Psoas muscle (tissue), 7 donors: ENCODE measurements at regions not wholly inside any gene's neighbourhood (a gene's known extent, or its start where the extent isn't known, plus 50 kb on each side); places are given as distances from the start of the nearest gene placed in this dataset.

ENCODE experiments used
- ATAC-seq, 4 donors: fragments of 200-7000 bp; cut with Tn5 transposase; one replicate each; pipeline ENCODE4 v1.9.1; 2020; ENCODE audit warnings: moderate library complexity in 3 of 4, mild to moderate bottlenecking in 2 of 4
- DNase-seq, 2 donors: peaks; one replicate each; pipeline ENCODE4 v3.0.0-alpha.2; 2020
- H3K27ac ChIP-seq: fragments of 200-600 bp; one replicate; pipeline ENCODE4 v1.8.0; 2022
- H3K27me3 ChIP-seq, 3 donors: fragments of 200-600 bp in 1 of 3; one replicate each; pipeline versions ENCODE4 v1.6.1 to v1.8.0; 2013 to 2022; ENCODE audit warnings: low read length in 2 of 3, mild to moderate bottlenecking in 2 of 3, moderate library complexity in 1 of 3; ENCODE audit not compliant: insufficient read depth in 3 of 3
- H3K36me3 ChIP-seq, 2 donors: fragments of 200-600 bp in 1 of 2; one replicate each; pipeline versions ENCODE4 v1.6.1 to v1.8.0; 2013 to 2022; ENCODE audit warnings: low read depth in 1 of 2, mild to moderate bottlenecking in 1 of 2, moderate library complexity in 1 of 2; ENCODE audit not compliant: insufficient read depth in 1 of 2
- H3K4me1 ChIP-seq: fragments of 200-600 bp; one replicate; pipeline ENCODE4 v1.8.0; 2022
- H3K4me3 ChIP-seq: fragments of 200-600 bp; one replicate; pipeline ENCODE4 v1.8.0; 2022; ENCODE audit warnings: mild to moderate bottlenecking
- H3K9me3 ChIP-seq: fragments of 200-600 bp; one replicate; pipeline ENCODE4 v1.8.0; 2022
- CTCF ChIP-seq: fragments of 200-600 bp; IDR thresholded peaks from one replicate; pipeline ENCODE4 v1.8.0; 2022; ENCODE audit warnings: antibody characterized with exemption
- WGBS, 3 donors: extraction: QIAGEN DNeasy Blood & Tissue Kit; methylation state at CpG; one replicate each; pipeline versions ENCODE4 v1.1.6 to v1.1.7; 2013; 5-methylcytosine and 5-hydroxymethylcytosine counted together
- intact Hi-C, 2 donors: fragments of 100-400 bp; cut with DNase I; formaldehyde crosslinking; loops; one replicate each; pipeline versions ENCODE4 v1.11.0 to v1.14.2; 2022
- donor health status: healthy with polysubstance abuse.
- donor health status: DM: no; HTN: no; CAD: no; lungs with moderate emphysema.
- donor health status: Bipolar disorder and iron deficiency.
- donor health status: healthy.
- donor health status: DM: yes; HTN: yes; CAD: no.
- donor health status: DM: no; HTN: no; CAD: no.
- donor health status: DM: yes; HTN: yes; CAD: no.

DNA sequence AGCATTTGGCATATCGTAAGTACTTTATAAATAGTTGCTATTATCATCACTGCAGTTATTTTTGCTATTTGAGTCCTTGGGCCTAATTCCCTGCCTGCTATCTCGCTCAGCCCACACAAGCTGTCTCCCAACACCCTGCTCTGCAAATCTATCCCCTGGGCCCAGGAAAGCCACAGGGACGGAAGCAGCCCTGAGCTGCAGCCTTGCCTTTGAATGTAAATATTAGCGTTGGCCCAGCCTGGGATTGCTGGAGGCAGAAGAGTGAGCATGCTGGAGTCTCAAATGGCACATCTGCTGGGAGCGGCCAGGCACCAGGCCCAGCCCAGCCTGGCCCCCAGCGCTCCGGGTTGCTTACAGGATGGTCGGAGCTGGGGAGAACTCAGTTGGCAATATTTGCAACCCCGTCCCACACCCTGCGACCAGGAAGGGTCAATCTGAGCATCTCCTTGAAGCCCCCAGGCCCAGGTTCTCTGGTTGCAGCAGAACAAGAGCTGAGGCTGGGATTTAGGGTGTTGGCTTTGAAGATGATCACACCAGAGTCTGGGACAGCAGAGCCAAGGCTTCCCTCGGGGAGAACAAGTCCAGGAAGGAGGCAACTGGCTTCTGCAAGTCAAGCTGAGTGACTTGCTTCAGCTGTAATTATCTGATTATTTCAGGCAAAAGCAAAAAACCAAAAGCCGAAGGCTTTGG lies 529.6 kb downstream of the SHQ1 start:
- DNase-seq (no peak), ATAC-seq (peak; percentile 27 to 70 (median 36))
- H3K4me1 ChIP-seq, result peaks cover 10% of the 10 kb centered on the region
- no peaks in the 10 kb centered on the region for H3K36me3 ChIP-seq
- 46 to 68% (median 50%) methylated on average over 12 of the region's 12 CpGs for WGBS, 3 donors
- intact Hi-C loops, result no loop called here
- H3K9me3 ChIP-seq, result no peaks in the 10 kb centered on the region
- no peak for TF ChIP-seq CTCF
- H3K4me3 ChIP-seq, result no peak overlapping the region
- H3K27ac ChIP-seq, result no peak overlapping the region
- no peaks in the 10 kb centered on the region for H3K27me3 ChIP-seq

- no peak for TF ChIP-seq CTCF
- intact Hi-C loops, result no loop called here
- DNase-seq (no peak), ATAC-seq (no peak)
- peaks cover 10% of the 10 kb centered on the region for H3K4me1 ChIP-seq
- 69 to 84% (median 69%) methylated on average over 7 of the region's 7 CpGs for WGBS, 3 donors
- H3K9me3 ChIP-seq, result no peaks in the 10 kb centered on the region
- no peak overlapping the region for H3K27ac ChIP-seq
- no peak overlapping the region for H3K4me3 ChIP-seq
- no peaks in the 10 kb centered on the region for H3K27me3 ChIP-seq
- H3K36me3 ChIP-seq, result no peaks in the 10 kb centered on the region
Observed at GRCh38 chr3:72317491-72317890, 530.8 kb downstream of the SHQ1 start.

GRCh38 chr3:72316501-72317279 lies 531.6 kb downstream of the SHQ1 start:
- Histone ChIP-seq H3K27ac (no peak overlapping the region), H3K36me3 (no peaks in the 10 kb centered on the region), H3K27me3 (no peaks in the 10 kb centered on the region), H3K9me3 (no peaks in the 10 kb centered on the region), H3K4me3 (no peak overlapping the region), H3K4me1 (peaks cover 10% of the 10 kb centered on the region)
- WGBS, 3 donors, result 89 to 94% (median 93%) methylated on average over 13 of the region's 13 CpGs
- ATAC-seq (no peak), DNase-seq (no peak)
- intact Hi-C loops, result no loop called here
- no peak for TF ChIP-seq CTCF

DNA sequence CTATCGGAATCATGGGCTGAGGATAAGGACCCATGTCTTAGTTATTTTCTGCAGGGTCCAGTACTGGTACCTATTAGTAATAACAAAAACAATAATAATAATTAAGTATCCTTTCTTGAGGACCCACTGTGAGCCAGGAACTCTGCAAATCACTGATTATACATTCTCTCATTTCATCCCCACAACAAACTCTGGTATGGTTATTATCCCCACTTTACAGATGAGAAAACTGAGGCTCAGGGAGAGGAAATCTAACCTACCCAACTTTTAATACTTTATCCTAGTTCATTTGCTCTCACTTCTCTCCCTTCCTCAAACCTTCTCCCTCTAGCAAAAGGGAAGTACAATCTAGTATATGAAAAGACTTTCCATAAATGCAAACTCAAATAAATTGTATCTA lies 528.4 kb upstream of the PROK2 start:
- TF ChIP-seq CTCF, result no peak
- Histone ChIP-seq H3K36me3 (no peaks in the 10 kb centered on the region), H3K4me3 (no peak overlapping the region), H3K9me3 (no peaks in the 10 kb centered on the region), H3K4me1 (peaks cover 1% of the 10 kb centered on the region), H3K27me3 (no peaks in the 10 kb centered on the region), H3K27ac (no peak overlapping the region)
- 97 to 100% (median 98%) methylated on average over 1 of the region's 1 CpG for WGBS, 3 donors
- no peak for ATAC-seq
- DNase-seq, result no peak
- intact Hi-C loops, result no loop called here
